GM23338 (cell line): ENCODE measurements at regions not wholly inside any gene's neighbourhood (a gene's known extent, or its start where the extent isn't known, plus 50 kb on each side); places are given as distances from the start of the nearest gene placed in this dataset.

ENCODE experiments used
- ATAC-seq: fragments of 200-7000 bp; cut with Tn5 transposase; 3 replicates; pipeline ENCODE4 v1.9.1; 2020
- DNase-seq: peaks from one replicate; pipeline ENCODE4 v3.0.0-alpha.2; 2015; ENCODE audit warnings: low spot score
- H2AFZ ChIP-seq: fragments of 200-600 bp; sonication (generic); 2 replicates; pipeline ENCODE4 v1.8.0; 2016; ENCODE audit warnings: antibody characterized with exemption, mild to moderate bottlenecking, moderate library complexity
- H3F3A ChIP-seq: fragments of 200-600 bp; sonication (generic); replicated peaks from 2 replicates; pipeline ENCODE4 v1.8.0; 2017; ENCODE audit warnings: antibody characterized with exemption, mixed run types, low read depth
- H3K27ac ChIP-seq: fragments of 200-600 bp; sonication (generic); 2 replicates; pipeline ENCODE4 v1.6.1; 2016; ENCODE audit warnings: low read depth
- H3K27me3 ChIP-seq: fragments of 200-600 bp; sonication (generic); 2 replicates; pipeline ENCODE4 v1.8.0; 2016; ENCODE audit warnings: mild to moderate bottlenecking, mixed run types, moderate library complexity; ENCODE audit not compliant: insufficient read depth
- H3K36me3 ChIP-seq: fragments of 200-600 bp; sonication (generic); 2 replicates; pipeline ENCODE4 v1.8.0; 2016; ENCODE audit warnings: mild to moderate bottlenecking; ENCODE audit not compliant: insufficient read depth
- H3K4me1 ChIP-seq: fragments of 200-600 bp; sonication (generic); 2 replicates; pipeline ENCODE4 v1.8.0; 2016; ENCODE audit warnings: mild to moderate bottlenecking, moderate library complexity; ENCODE audit not compliant: insufficient read depth
- H3K4me2 ChIP-seq: fragments of 200-600 bp; sonication (generic); 2 replicates; pipeline ENCODE4 v1.7.1; 2017; ENCODE audit warnings: mixed run types
- H3K4me3 ChIP-seq: fragments of 200-600 bp; sonication (generic); 2 replicates; pipeline ENCODE4 v1.6.1; 2016; ENCODE audit warnings: mixed run types
- H3K79me2 ChIP-seq: fragments of 200-600 bp; sonication (generic); replicated peaks from 2 replicates; pipeline ENCODE4 v1.8.0; 2017; ENCODE audit warnings: mild to moderate bottlenecking; ENCODE audit not compliant: insufficient read depth
- H3K9me2 ChIP-seq: fragments of 200-600 bp; sonication (generic); 2 replicates; pipeline ENCODE4 v1.8.0; 2017; ENCODE audit not compliant: insufficient read depth
- H4K20me1 ChIP-seq: fragments of 200-600 bp; sonication (generic); replicated peaks from 2 replicates; pipeline ENCODE4 v1.8.0; 2017; ENCODE audit warnings: mild to moderate bottlenecking; ENCODE audit not compliant: insufficient read depth
- H3K27ac Mint-ChIP-seq: 2 replicates; pipeline ENCODE4 v1.8.0; 2020; ENCODE audit warnings: inconsistent platforms, mild to moderate bottlenecking, moderate library complexity, mixed read lengths
- H3K27me3 Mint-ChIP-seq: 3 replicates; pipeline ENCODE4 v1.8.0; 2022; ENCODE audit warnings: low read depth, mild to moderate bottlenecking, moderate library complexity, mixed read lengths, inconsistent platforms; ENCODE audit not compliant: insufficient read depth, poor library complexity
- H3K36me3 Mint-ChIP-seq: 3 replicates; pipeline ENCODE4 v1.8.0; 2021; ENCODE audit warnings: low read depth, mild to moderate bottlenecking, inconsistent platforms, moderate library complexity, mixed read lengths
- H3K4me1 Mint-ChIP-seq: 3 replicates; pipeline ENCODE4 v1.8.0; 2020; ENCODE audit warnings: mild to moderate bottlenecking, inconsistent platforms, mixed read lengths
- H3K4me3 Mint-ChIP-seq: 3 replicates; pipeline ENCODE4 v1.8.0; 2021; ENCODE audit warnings: moderate library complexity, mild to moderate bottlenecking, inconsistent platforms, mixed read lengths
- H3K9me3 Mint-ChIP-seq: 3 replicates; pipeline ENCODE4 v1.8.0; 2020; ENCODE audit warnings: moderate library complexity, mild to moderate bottlenecking, inconsistent platforms, mixed read lengths
- CREB1 ChIP-seq: fragments of 250-450 bp; sonication (Bioruptor Pico); IDR thresholded peaks from 2 replicates; pipeline ENCODE4 v1.5.0; 2020; ENCODE audit warnings: low read depth, mild to moderate bottlenecking, moderate library complexity
- EZH2 ChIP-seq: fragments of 200-600 bp; sonication (generic); IDR thresholded peaks from one replicate; pipeline ENCODE4 v1.8.0; 2017; ENCODE audit warnings: antibody characterized with exemption, mild to moderate bottlenecking, low read depth; ENCODE audit not compliant: unreplicated experiment
- EZH2phosphoT487 ChIP-seq: fragments of 200-600 bp; sonication (generic); IDR thresholded peaks from one replicate; pipeline ENCODE4 v1.8.1; 2018; ENCODE audit warnings: antibody characterized with exemption; ENCODE audit not compliant: unreplicated experiment
- JUNB ChIP-seq: IDR thresholded peaks from one replicate; pipeline ENCODE4 v1.6.1; 2016; ENCODE audit warnings: antibody characterized with exemption; ENCODE audit not compliant: unreplicated experiment
- NANOG ChIP-seq: IDR thresholded peaks from 2 replicates; pipeline ENCODE4 v1.6.1; 2016; ENCODE audit warnings: antibody characterized with exemption, borderline replicate concordance
- POLR2AphosphoS5 ChIP-seq: IDR thresholded peaks from 2 replicates; pipeline ENCODE4 v1.6.1; 2016; ENCODE audit warnings: antibody characterized with exemption, low read depth
- STAT1 ChIP-seq: IDR thresholded peaks from one replicate; pipeline ENCODE4 v1.6.1; 2016; ENCODE audit warnings: antibody characterized with exemption; ENCODE audit not compliant: unreplicated experiment
- ZNF114 ChIP-seq: fragments of 250-450 bp; sonication (Bioruptor Pico); IDR thresholded peaks from 2 replicates; pipeline ENCODE4 v1.5.0; 2020; ENCODE audit warnings: mild to moderate bottlenecking, moderate library complexity
- ZNF331 ChIP-seq: fragments of 250-450 bp; sonication (Bioruptor Pico); IDR thresholded peaks from 2 replicates; pipeline ENCODE4 v1.5.0; 2020; ENCODE audit warnings: low read depth, mild to moderate bottlenecking, moderate library complexity
- TF ChIP-seq, protein P1 (sequence below): IDR thresholded peaks from 2 replicates; pipeline ENCODE4 v1.6.1; 2016; ENCODE audit warnings: antibody characterized with exemption
- TF ChIP-seq, protein P2 (sequence below): fragments of 250-450 bp; sonication (Bioruptor Pico); IDR thresholded peaks from 2 replicates; pipeline ENCODE4 v1.5.0; 2020; ENCODE audit warnings: mild to moderate bottlenecking, moderate library complexity
- TF ChIP-seq, protein P3 (sequence below), 2 experiments: fragments of 200-600 bp in 1 of 2; sonication (generic) in 1 of 2; conservative IDR thresholded peaks; 2 replicates each; pipeline versions ENCODE4 v1.5.1 to v1.6.1; 2016 to 2017; ENCODE audit warnings: antibody characterized with exemption in 2 of 2, low read depth in 2 of 2, mild to moderate bottlenecking in 2 of 2, moderate library complexity in 1 of 2
- TF ChIP-seq, protein P4 (sequence below): IDR thresholded peaks from one replicate; pipeline ENCODE4 v1.6.1; 2018; ENCODE audit warnings: antibody characterized with exemption; ENCODE audit not compliant: unreplicated experiment

DNA sequence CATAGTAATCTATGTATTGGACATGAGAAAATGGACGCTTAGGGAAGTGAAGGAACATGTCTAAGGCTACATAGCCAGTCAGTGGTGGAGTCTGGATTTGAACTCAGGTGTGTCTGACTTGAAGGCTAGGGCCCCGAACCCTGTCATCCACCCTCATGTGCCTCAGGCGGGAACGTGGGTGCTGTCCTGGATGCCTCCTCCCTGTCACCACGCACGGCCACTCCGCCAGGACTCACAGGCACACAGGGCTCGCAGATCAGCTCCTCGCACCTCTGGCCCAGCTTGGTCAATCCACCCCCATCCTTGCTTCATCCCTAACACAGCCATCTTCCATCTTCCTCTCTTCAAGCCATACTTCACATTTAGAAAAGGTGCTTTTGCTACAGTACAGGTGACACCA lies 154.7 kb downstream of the KCNJ12 start:
- Histone ChIP-seq H2AFZ (no peak overlapping the region), H3F3A (no peaks in the 10 kb centered on the region), H3K79me2 (no peaks in the 10 kb centered on the region), H3K36me3 (no peaks in the 10 kb centered on the region), H3K9me2 (no peaks in the 10 kb centered on the region), H3K4me3 (no peak overlapping the region), H3K4me2 (no peak overlapping the region), H3K27ac (no peak overlapping the region), H3K4me1 (no peaks in the 10 kb centered on the region), H3K27me3 (no peaks in the 10 kb centered on the region), H4K20me1 (peaks cover 2% of the 10 kb centered on the region; the same call in 1 of the 2 replicates)
- no peak for ATAC-seq
- Mint-ChIP-seq H3K36me3 (peaks cover 7% of the 10 kb centered on the region), H3K27me3 (peaks cover 2% of the 10 kb centered on the region), H3K9me3 (no peaks in the 10 kb centered on the region), H3K27ac (no peak overlapping the region), H3K4me3 (no peak overlapping the region), H3K4me1 (peaks cover 13% of the 10 kb centered on the region)
- TF ChIP-seq, protein P1, sequence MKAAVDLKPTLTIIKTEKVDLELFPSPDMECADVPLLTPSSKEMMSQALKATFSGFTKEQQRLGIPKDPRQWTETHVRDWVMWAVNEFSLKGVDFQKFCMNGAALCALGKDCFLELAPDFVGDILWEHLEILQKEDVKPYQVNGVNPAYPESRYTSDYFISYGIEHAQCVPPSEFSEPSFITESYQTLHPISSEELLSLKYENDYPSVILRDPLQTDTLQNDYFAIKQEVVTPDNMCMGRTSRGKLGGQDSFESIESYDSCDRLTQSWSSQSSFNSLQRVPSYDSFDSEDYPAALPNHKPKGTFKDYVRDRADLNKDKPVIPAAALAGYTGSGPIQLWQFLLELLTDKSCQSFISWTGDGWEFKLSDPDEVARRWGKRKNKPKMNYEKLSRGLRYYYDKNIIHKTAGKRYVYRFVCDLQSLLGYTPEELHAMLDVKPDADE = no peak
- TF ChIP-seq EZH2phosphoT487 (no peak), POLR2AphosphoS5 (no peak), CREB1 (CRISPR knock-in tag) (no peak), ZNF114 (CRISPR knock-in tag) (no peak), JUNB (no peak), NANOG (no peak), EZH2 (no peak), STAT1 (no peak), ZNF331 (CRISPR knock-in tag) (no peak)
- TF ChIP-seq, protein P2, sequence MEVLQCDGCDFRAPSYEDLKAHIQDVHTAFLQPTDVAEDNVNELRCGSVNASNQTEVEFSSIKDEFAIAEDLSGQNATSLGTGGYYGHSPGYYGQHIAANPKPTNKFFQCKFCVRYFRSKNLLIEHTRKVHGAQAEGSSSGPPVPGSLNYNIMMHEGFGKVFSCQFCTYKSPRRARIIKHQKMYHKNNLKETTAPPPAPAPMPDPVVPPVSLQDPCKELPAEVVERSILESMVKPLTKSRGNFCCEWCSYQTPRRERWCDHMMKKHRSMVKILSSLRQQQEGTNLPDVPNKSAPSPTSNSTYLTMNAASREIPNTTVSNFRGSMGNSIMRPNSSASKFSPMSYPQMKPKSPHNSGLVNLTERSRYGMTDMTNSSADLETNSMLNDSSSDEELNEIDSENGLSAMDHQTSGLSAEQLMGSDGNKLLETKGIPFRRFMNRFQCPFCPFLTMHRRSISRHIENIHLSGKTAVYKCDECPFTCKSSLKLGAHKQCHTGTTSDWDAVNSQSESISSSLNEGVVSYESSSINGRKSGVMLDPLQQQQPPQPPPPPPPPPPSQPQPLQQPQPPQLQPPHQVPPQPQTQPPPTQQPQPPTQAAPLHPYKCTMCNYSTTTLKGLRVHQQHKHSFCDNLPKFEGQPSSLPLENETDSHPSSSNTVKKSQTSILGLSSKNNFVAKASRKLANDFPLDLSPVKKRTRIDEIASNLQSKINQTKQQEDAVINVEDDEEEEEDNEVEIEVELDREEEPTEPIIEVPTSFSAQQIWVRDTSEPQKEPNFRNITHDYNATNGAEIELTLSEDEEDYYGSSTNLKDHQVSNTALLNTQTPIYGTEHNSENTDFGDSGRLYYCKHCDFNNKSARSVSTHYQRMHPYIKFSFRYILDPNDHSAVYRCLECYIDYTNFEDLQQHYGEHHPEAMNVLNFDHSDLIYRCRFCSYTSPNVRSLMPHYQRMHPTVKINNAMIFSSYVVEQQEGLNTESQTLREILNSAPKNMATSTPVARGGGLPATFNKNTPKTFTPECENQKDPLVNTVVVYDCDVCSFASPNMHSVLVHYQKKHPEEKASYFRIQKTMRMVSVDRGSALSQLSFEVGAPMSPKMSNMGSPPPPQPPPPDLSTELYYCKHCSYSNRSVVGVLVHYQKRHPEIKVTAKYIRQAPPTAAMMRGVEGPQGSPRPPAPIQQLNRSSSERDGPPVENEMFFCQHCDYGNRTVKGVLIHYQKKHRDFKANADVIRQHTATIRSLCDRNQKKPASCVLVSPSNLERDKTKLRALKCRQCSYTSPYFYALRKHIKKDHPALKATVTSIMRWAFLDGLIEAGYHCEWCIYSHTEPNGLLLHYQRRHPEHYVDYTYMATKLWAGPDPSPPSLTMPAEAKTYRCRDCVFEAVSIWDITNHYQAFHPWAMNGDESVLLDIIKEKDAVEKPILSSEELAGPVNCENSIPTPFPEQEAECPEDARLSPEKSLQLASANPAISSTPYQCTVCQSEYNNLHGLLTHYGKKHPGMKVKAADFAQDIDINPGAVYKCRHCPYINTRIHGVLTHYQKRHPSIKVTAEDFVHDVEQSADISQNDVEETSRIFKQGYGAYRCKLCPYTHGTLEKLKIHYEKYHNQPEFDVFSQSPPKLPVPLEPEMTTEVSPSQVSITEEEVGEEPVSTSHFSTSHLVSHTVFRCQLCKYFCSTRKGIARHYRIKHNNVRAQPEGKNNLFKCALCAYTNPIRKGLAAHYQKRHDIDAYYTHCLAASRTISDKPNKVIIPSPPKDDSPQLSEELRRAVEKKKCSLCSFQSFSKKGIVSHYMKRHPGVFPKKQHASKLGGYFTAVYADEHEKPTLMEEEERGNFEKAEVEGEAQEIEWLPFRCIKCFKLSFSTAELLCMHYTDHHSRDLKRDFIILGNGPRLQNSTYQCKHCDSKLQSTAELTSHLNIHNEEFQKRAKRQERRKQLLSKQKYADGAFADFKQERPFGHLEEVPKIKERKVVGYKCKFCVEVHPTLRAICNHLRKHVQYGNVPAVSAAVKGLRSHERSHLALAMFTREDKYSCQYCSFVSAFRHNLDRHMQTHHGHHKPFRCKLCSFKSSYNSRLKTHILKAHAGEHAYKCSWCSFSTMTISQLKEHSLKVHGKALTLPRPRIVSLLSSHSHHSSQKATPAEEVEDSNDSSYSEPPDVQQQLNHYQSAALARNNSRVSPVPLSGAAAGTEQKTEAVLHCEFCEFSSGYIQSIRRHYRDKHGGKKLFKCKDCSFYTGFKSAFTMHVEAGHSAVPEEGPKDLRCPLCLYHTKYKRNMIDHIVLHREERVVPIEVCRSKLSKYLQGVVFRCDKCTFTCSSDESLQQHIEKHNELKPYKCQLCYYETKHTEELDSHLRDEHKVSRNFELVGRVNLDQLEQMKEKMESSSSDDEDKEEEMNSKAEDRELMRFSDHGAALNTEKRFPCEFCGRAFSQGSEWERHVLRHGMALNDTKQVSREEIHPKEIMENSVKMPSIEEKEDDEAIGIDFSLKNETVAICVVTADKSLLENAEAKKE (CRISPR knock-in tag) = no peak
- TF ChIP-seq, protein P3, sequence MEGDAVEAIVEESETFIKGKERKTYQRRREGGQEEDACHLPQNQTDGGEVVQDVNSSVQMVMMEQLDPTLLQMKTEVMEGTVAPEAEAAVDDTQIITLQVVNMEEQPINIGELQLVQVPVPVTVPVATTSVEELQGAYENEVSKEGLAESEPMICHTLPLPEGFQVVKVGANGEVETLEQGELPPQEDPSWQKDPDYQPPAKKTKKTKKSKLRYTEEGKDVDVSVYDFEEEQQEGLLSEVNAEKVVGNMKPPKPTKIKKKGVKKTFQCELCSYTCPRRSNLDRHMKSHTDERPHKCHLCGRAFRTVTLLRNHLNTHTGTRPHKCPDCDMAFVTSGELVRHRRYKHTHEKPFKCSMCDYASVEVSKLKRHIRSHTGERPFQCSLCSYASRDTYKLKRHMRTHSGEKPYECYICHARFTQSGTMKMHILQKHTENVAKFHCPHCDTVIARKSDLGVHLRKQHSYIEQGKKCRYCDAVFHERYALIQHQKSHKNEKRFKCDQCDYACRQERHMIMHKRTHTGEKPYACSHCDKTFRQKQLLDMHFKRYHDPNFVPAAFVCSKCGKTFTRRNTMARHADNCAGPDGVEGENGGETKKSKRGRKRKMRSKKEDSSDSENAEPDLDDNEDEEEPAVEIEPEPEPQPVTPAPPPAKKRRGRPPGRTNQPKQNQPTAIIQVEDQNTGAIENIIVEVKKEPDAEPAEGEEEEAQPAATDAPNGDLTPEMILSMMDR (conservative IDR thresholded peaks at IDR 0.05; ENCODE audit: low read depth in 2 of 2) = no peak
- TF ChIP-seq, protein P4, sequence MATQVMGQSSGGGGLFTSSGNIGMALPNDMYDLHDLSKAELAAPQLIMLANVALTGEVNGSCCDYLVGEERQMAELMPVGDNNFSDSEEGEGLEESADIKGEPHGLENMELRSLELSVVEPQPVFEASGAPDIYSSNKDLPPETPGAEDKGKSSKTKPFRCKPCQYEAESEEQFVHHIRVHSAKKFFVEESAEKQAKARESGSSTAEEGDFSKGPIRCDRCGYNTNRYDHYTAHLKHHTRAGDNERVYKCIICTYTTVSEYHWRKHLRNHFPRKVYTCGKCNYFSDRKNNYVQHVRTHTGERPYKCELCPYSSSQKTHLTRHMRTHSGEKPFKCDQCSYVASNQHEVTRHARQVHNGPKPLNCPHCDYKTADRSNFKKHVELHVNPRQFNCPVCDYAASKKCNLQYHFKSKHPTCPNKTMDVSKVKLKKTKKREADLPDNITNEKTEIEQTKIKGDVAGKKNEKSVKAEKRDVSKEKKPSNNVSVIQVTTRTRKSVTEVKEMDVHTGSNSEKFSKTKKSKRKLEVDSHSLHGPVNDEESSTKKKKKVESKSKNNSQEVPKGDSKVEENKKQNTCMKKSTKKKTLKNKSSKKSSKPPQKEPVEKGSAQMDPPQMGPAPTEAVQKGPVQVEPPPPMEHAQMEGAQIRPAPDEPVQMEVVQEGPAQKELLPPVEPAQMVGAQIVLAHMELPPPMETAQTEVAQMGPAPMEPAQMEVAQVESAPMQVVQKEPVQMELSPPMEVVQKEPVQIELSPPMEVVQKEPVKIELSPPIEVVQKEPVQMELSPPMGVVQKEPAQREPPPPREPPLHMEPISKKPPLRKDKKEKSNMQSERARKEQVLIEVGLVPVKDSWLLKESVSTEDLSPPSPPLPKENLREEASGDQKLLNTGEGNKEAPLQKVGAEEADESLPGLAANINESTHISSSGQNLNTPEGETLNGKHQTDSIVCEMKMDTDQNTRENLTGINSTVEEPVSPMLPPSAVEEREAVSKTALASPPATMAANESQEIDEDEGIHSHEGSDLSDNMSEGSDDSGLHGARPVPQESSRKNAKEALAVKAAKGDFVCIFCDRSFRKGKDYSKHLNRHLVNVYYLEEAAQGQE = no peak
- DNase-seq = no peak
